Thyroid gland (tissue), 4 donors: ENCODE measurements at regions not wholly inside any gene's neighbourhood (a gene's known extent, or its start where the extent isn't known, plus 50 kb on each side); places are given as distances from the start of the nearest gene placed in this dataset.

ENCODE experiments used
- CTCF ChIP-seq, 6 experiments: fragments of 200-600 bp in 3 of 6; fragments of 450-650 bp in 3 of 6; sonication (generic) in 3 of 6; IDR thresholded peaks; one replicate each; pipeline ENCODE4 v1.5.1; 2016 to 2019; ENCODE audit warnings: antibody characterized with exemption in 6 of 6, mild to moderate bottlenecking in 2 of 6, inconsistent platforms in 1 of 6, moderate library complexity in 1 of 6
- POLR2A ChIP-seq, 2 donors: fragments of 450-650 bp; IDR thresholded peaks; one replicate each; pipeline ENCODE4 v1.6.1; 2017; ENCODE audit warnings: antibody characterized with exemption in 2 of 2, mild to moderate bottlenecking in 2 of 2, moderate library complexity in 1 of 2

DNA sequence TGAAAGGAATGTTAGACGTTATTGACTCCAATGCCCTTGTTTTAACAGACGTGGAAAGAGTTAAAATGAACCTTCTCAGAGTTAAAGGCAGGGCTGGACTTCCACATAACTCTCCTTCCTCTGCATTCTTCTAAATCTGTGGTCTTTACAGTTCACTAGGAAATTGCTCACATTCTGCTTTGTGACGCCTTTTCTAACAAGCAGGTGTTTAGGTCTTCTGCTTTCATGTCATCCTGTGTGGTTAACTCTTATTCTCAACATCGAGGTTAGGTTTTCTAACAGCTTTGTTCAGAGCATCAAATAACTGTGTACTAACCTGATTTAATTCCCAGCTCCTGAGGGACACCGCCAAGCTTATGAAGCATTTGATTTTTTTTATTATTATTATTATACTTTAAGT is 81.3 kb upstream of the NT5E start:
- TF ChIP-seq POLR2A (IDR thresholded peaks at IDR 0.05) (no peak), CTCF (IDR thresholded peaks at IDR 0.05) (no peak)
